ENCODE measurements at regions not wholly inside any gene's neighbourhood (a gene's known extent, or its start where the extent isn't known, plus 50 kb on each side); places are given as distances from the start of the nearest gene placed in this dataset.

GRCh38 chr7:89826557-89826956, 327.7 kb upstream of the STEAP1 start:
- Histone ChIP-seq H4K20me1 (ENCODE audit: insufficient read depth, low read length) (no peaks in the 10 kb centered on the region), H3K27me3 (ENCODE audit: low read depth, low read length) (no peaks in the 10 kb centered on the region), H3K9me3 (ENCODE audit: insufficient read depth, low read length) (no peaks in the 10 kb centered on the region), H3K4me1 (ENCODE audit: low read length) (no peaks in the 10 kb centered on the region), H3K4me2 (ENCODE audit: low read length) (no peak overlapping the region), H3K9ac (ENCODE audit: low read length) (no peak overlapping the region), H3K27ac (ENCODE audit: low read length) (no peak overlapping the region), H3K36me3 (replicated peaks; ENCODE audit: low read depth, low read length) (no peaks in the 10 kb centered on the region), H3K4me3 (ENCODE audit: low read length) (no peak overlapping the region), H2AFZ (ENCODE audit: low read depth, low read length) (no peak overlapping the region), H3K79me2 (ENCODE audit: low read length) (no peaks in the 10 kb centered on the region)
- TF ChIP-seq EZH2phosphoT487 (IDR thresholded peaks at IDR 0.05; ENCODE audit: low read depth): no peak
- TF ChIP-seq, protein P1, sequence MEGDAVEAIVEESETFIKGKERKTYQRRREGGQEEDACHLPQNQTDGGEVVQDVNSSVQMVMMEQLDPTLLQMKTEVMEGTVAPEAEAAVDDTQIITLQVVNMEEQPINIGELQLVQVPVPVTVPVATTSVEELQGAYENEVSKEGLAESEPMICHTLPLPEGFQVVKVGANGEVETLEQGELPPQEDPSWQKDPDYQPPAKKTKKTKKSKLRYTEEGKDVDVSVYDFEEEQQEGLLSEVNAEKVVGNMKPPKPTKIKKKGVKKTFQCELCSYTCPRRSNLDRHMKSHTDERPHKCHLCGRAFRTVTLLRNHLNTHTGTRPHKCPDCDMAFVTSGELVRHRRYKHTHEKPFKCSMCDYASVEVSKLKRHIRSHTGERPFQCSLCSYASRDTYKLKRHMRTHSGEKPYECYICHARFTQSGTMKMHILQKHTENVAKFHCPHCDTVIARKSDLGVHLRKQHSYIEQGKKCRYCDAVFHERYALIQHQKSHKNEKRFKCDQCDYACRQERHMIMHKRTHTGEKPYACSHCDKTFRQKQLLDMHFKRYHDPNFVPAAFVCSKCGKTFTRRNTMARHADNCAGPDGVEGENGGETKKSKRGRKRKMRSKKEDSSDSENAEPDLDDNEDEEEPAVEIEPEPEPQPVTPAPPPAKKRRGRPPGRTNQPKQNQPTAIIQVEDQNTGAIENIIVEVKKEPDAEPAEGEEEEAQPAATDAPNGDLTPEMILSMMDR (IDR thresholded peaks at IDR 0.05; ENCODE audit: low read depth, low read length): no peak

- no peak for TF ChIP-seq EZH2phosphoT487 (IDR thresholded peaks at IDR 0.05; ENCODE audit: low read depth)
- TF ChIP-seq, protein P1 (IDR thresholded peaks at IDR 0.05; ENCODE audit: low read depth, low read length): no peak
- no peaks in the 10 kb centered on the region for H3K36me3 ChIP-seq (replicated peaks; ENCODE audit: low read depth, low read length)
- H3K79me2 ChIP-seq (ENCODE audit: low read length): no peaks in the 10 kb centered on the region
- no peak overlapping the region for H3K4me2 ChIP-seq (ENCODE audit: low read length)
- H3K27me3 ChIP-seq (ENCODE audit: low read depth, low read length): no peaks in the 10 kb centered on the region
- no peak overlapping the region for H3K9ac ChIP-seq (ENCODE audit: low read length)
- H3K9me3 ChIP-seq (ENCODE audit: insufficient read depth, low read length): no peaks in the 10 kb centered on the region
- H4K20me1 ChIP-seq (ENCODE audit: insufficient read depth, low read length): no peaks in the 10 kb centered on the region
- H3K4me1 ChIP-seq (ENCODE audit: low read length): peaks cover 5% of the 10 kb centered on the region; the same call in 1 of the 2 replicates
- H3K4me3 ChIP-seq (ENCODE audit: low read length): no peak overlapping the region
- H3K27ac ChIP-seq (ENCODE audit: low read length): no peak overlapping the region
- no peak overlapping the region for H2AFZ ChIP-seq (ENCODE audit: low read depth, low read length)
Observed at GRCh38 chr7:89837515-89837914, 316.8 kb upstream of the STEAP1 start.

GRCh38 chr7:89839329-89839728, 314.9 kb upstream of the STEAP1 start:
- Histone ChIP-seq H3K4me1 (ENCODE audit: low read length) (peaks cover 5% of the 10 kb centered on the region; the same call in 1 of the 2 replicates), H3K9me3 (ENCODE audit: insufficient read depth, low read length) (no peaks in the 10 kb centered on the region), H3K9ac (ENCODE audit: low read length) (no peak overlapping the region), H3K79me2 (ENCODE audit: low read length) (no peaks in the 10 kb centered on the region), H2AFZ (ENCODE audit: low read depth, low read length) (peak overlapping the region; percentile 76), H3K36me3 (replicated peaks; ENCODE audit: low read depth, low read length) (no peaks in the 10 kb centered on the region), H4K20me1 (ENCODE audit: insufficient read depth, low read length) (no peaks in the 10 kb centered on the region), H3K4me3 (ENCODE audit: low read length) (peak overlapping the region; percentile 48), H3K27me3 (ENCODE audit: low read depth, low read length) (no peaks in the 10 kb centered on the region), H3K27ac (ENCODE audit: low read length) (no peak overlapping the region), H3K4me2 (ENCODE audit: low read length) (peak overlapping the region; percentile 50)
- TF ChIP-seq, protein P1 (IDR thresholded peaks at IDR 0.05; ENCODE audit: low read depth, low read length): no peak
- no peak for TF ChIP-seq EZH2phosphoT487 (IDR thresholded peaks at IDR 0.05; ENCODE audit: low read depth)

GRCh38 chr7:89845952-89846351, 308.3 kb upstream of the STEAP1 start:
- Histone ChIP-seq H4K20me1 (ENCODE audit: insufficient read depth, low read length) (no peaks in the 10 kb centered on the region), H3K36me3 (replicated peaks; ENCODE audit: low read depth, low read length) (no peaks in the 10 kb centered on the region), H3K27ac (ENCODE audit: low read length) (no peak overlapping the region), H3K4me3 (ENCODE audit: low read length) (no peak overlapping the region), H2AFZ (ENCODE audit: low read depth, low read length) (no peak overlapping the region), H3K9ac (ENCODE audit: low read length) (no peak overlapping the region), H3K79me2 (ENCODE audit: low read length) (no peaks in the 10 kb centered on the region), H3K9me3 (ENCODE audit: insufficient read depth, low read length) (no peaks in the 10 kb centered on the region), H3K4me1 (ENCODE audit: low read length) (no peaks in the 10 kb centered on the region), H3K27me3 (ENCODE audit: low read depth, low read length) (no peaks in the 10 kb centered on the region), H3K4me2 (ENCODE audit: low read length) (no peak overlapping the region)
- TF ChIP-seq, protein P1 (IDR thresholded peaks at IDR 0.05; ENCODE audit: low read depth, low read length): no peak
- no peak for TF ChIP-seq EZH2phosphoT487 (IDR thresholded peaks at IDR 0.05; ENCODE audit: low read depth)

Measured in OCI-LY3 (cell line).